ENCODE measurements at regions not wholly inside any gene's neighbourhood (a gene's known extent, or its start where the extent isn't known, plus 50 kb on each side); places are given as distances from the start of the nearest gene placed in this dataset.

- TF ChIP-seq TAF1 (IDR thresholded peaks at IDR 0.05; ENCODE audit: borderline replicate concordance, insufficient read depth, low read length), result no peak
- TF ChIP-seq FOXP2 (optimal IDR thresholded peaks at IDR 0.05; ENCODE audit: borderline replicate concordance, extremely low read depth, extremely low read length, insufficient read depth), result no peak
- no peak for TF ChIP-seq REST (IDR thresholded peaks at IDR 0.05; ENCODE audit: insufficient read depth in 1 of 2, low read depth in 2 of 2, low read length in 2 of 2)
- TF ChIP-seq POLR2AphosphoS5 (IDR thresholded peaks at IDR 0.05; ENCODE audit: low read depth, low read length), result no peak
Observed at GRCh38 chr2:236499691-236500578, 69.7 kb upstream of the ACKR3 start.

GRCh38 chr2:236501026-236501425, 68.6 kb upstream of the ACKR3 start:
- TF ChIP-seq REST (IDR thresholded peaks at IDR 0.05; ENCODE audit: insufficient read depth in 1 of 2, low read depth in 2 of 2, low read length in 2 of 2), result no peak
- no peak for TF ChIP-seq POLR2AphosphoS5 (IDR thresholded peaks at IDR 0.05; ENCODE audit: low read depth, low read length)
- TF ChIP-seq FOXP2 (optimal IDR thresholded peaks at IDR 0.05; ENCODE audit: borderline replicate concordance, extremely low read depth, extremely low read length, insufficient read depth), result no peak
- no peak for TF ChIP-seq SIN3A (IDR thresholded peaks at IDR 0.05; ENCODE audit: borderline replicate concordance, insufficient read depth, low read length)
- TF ChIP-seq TAF1 (IDR thresholded peaks at IDR 0.05; ENCODE audit: borderline replicate concordance, insufficient read depth, low read length), result no peak

DNA sequence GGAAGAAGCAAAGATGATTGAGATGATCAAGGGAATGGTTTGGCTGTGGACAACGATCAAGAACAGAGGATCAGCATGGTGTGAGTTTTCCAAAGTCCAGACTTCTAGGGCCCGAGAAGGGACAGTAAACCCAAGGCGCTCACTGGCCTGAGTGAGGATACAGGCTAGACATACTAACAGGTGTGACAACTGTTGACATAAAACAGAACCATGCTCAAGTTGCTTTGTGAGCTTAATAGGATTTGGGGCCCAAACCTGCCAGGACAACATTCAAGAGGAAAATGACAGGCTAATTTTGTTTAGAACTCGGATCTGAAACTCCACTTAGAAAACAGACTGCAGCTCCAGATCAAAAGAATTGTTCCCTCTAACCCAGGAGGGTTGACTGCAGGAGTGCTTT, 68.1 kb upstream of the ACKR3 start:
- TF ChIP-seq TAF1 (IDR thresholded peaks at IDR 0.05; ENCODE audit: borderline replicate concordance, insufficient read depth, low read length), result no peak
- TF ChIP-seq SIN3A (IDR thresholded peaks at IDR 0.05; ENCODE audit: borderline replicate concordance, insufficient read depth, low read length), result no peak
- TF ChIP-seq POLR2AphosphoS5 (IDR thresholded peaks at IDR 0.05; ENCODE audit: low read depth, low read length), result no peak
- no peak for TF ChIP-seq FOXP2 (optimal IDR thresholded peaks at IDR 0.05; ENCODE audit: borderline replicate concordance, extremely low read depth, extremely low read length, insufficient read depth)
- TF ChIP-seq REST (IDR thresholded peaks at IDR 0.05; ENCODE audit: insufficient read depth in 1 of 2, low read depth in 2 of 2, low read length in 2 of 2), result no peak

GRCh38 chr2:236503100-236503499, 66.5 kb upstream of the ACKR3 start:
- TF ChIP-seq REST (IDR thresholded peaks at IDR 0.05; ENCODE audit: insufficient read depth in 1 of 2, low read depth in 2 of 2, low read length in 2 of 2) (no peak), SIN3A (IDR thresholded peaks at IDR 0.05; ENCODE audit: borderline replicate concordance, insufficient read depth, low read length) (no peak), POLR2AphosphoS5 (IDR thresholded peaks at IDR 0.05; ENCODE audit: low read depth, low read length) (no peak), TAF1 (IDR thresholded peaks at IDR 0.05; ENCODE audit: borderline replicate concordance, insufficient read depth, low read length) (no peak), FOXP2 (optimal IDR thresholded peaks at IDR 0.05; ENCODE audit: borderline replicate concordance, extremely low read depth, extremely low read length, insufficient read depth) (no peak)
